ENCODE measurements at regions not wholly inside any gene's neighbourhood (a gene's known extent, or its start where the extent isn't known, plus 50 kb on each side); places are given as distances from the start of the nearest gene placed in this dataset.

GRCh38 chr2:58871469-58872142 lies 630.5 kb upstream of the FANCL start:
- Histone ChIP-seq H3K9me2 (replicated peaks; ENCODE audit: insufficient read depth, low read length) (no peaks in the 10 kb centered on the region), H3K27ac (ENCODE audit: low read depth, low read length) (no peak overlapping the region), H2AFZ (ENCODE audit: low read depth, low read length, severe bottlenecking) (no peak overlapping the region)

DNA sequence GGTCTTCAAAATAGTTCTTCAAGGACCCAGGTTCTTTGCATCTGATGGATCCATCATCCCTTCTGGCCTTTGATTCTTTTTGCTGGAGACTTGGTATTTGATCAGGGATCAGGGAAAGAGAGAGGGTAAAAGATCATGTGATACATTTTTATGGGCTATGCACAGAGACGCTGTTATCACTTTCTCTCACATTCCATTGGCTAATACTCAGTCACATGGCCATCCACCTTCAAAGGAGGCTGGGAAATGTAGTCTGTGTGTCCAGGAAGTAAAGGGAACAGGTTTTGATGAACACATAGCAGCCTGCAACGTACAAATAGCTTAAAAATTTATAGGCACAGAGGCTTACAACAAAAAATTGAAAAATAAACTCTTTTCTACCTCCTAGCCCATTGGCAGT lies 629.6 kb upstream of the FANCL start:
- H3K27ac ChIP-seq (ENCODE audit: low read depth, low read length), result no peak overlapping the region
- H3K9me2 ChIP-seq (replicated peaks; ENCODE audit: insufficient read depth, low read length), result no peaks in the 10 kb centered on the region
- H3K4me3 ChIP-seq (ENCODE audit: insufficient read depth, low read length, poor library complexity, severe bottlenecking), result no peak overlapping the region
- no peak overlapping the region for H3K9ac ChIP-seq (ENCODE audit: low read length)
- H4K20me1 ChIP-seq (ENCODE audit: low read depth, low read length), result no peaks in the 10 kb centered on the region
- H3F3A ChIP-seq (ENCODE audit: insufficient read depth), result no peaks in the 10 kb centered on the region
- no peaks in the 10 kb centered on the region for H3K79me2 ChIP-seq (ENCODE audit: insufficient read depth, low read length)
- H3K36me3 ChIP-seq (ENCODE audit: low read length), result no peaks in the 10 kb centered on the region
- H3K27me3 ChIP-seq (ENCODE audit: low read length), result no peaks in the 10 kb centered on the region
- no peak overlapping the region for H3K4me2 ChIP-seq (ENCODE audit: low read depth, low read length, poor library complexity, severe bottlenecking)
- no peak overlapping the region for H2AFZ ChIP-seq (ENCODE audit: low read depth, low read length, severe bottlenecking)
- H3K9me3 ChIP-seq (ENCODE audit: insufficient read depth, low read length), result no peaks in the 10 kb centered on the region
- TF ChIP-seq, protein P1, sequence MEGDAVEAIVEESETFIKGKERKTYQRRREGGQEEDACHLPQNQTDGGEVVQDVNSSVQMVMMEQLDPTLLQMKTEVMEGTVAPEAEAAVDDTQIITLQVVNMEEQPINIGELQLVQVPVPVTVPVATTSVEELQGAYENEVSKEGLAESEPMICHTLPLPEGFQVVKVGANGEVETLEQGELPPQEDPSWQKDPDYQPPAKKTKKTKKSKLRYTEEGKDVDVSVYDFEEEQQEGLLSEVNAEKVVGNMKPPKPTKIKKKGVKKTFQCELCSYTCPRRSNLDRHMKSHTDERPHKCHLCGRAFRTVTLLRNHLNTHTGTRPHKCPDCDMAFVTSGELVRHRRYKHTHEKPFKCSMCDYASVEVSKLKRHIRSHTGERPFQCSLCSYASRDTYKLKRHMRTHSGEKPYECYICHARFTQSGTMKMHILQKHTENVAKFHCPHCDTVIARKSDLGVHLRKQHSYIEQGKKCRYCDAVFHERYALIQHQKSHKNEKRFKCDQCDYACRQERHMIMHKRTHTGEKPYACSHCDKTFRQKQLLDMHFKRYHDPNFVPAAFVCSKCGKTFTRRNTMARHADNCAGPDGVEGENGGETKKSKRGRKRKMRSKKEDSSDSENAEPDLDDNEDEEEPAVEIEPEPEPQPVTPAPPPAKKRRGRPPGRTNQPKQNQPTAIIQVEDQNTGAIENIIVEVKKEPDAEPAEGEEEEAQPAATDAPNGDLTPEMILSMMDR (IDR thresholded peaks at IDR 0.05; ENCODE audit: insufficient read depth, low read length, poor library complexity, severe bottlenecking), result no peak
- no peak for TF ChIP-seq EZH2phosphoT487 (conservative IDR thresholded peaks at IDR 0.05; ENCODE audit: low read length)

More at GRCh38 chr2:58871469-58872142, 630.5 kb upstream of the FANCL start:
- Histone ChIP-seq H4K20me1 (ENCODE audit: low read depth, low read length) (no peaks in the 10 kb centered on the region), H3K27me3 (ENCODE audit: low read length) (no peaks in the 10 kb centered on the region), H3K9me3 (ENCODE audit: insufficient read depth, low read length) (no peaks in the 10 kb centered on the region), H3K4me2 (ENCODE audit: low read depth, low read length, poor library complexity, severe bottlenecking) (no peak overlapping the region), H3K79me2 (ENCODE audit: insufficient read depth, low read length) (no peaks in the 10 kb centered on the region), H3K9ac (ENCODE audit: low read length) (no peak overlapping the region), H3F3A (ENCODE audit: insufficient read depth) (no peaks in the 10 kb centered on the region), H3K4me3 (ENCODE audit: insufficient read depth, low read length, poor library complexity, severe bottlenecking) (no peak overlapping the region), H3K36me3 (ENCODE audit: low read length) (no peaks in the 10 kb centered on the region)
- TF ChIP-seq, protein P1 (IDR thresholded peaks at IDR 0.05; ENCODE audit: insufficient read depth, low read length, poor library complexity, severe bottlenecking), result no peak
- TF ChIP-seq EZH2phosphoT487 (conservative IDR thresholded peaks at IDR 0.05; ENCODE audit: low read length), result no peak

- no peak overlapping the region for H3K9ac ChIP-seq (ENCODE audit: low read length)
- no peaks in the 10 kb centered on the region for H4K20me1 ChIP-seq (ENCODE audit: low read depth, low read length)
- no peak overlapping the region for H2AFZ ChIP-seq (ENCODE audit: low read depth, low read length, severe bottlenecking)
- H3F3A ChIP-seq (ENCODE audit: insufficient read depth), result no peaks in the 10 kb centered on the region
- H3K4me3 ChIP-seq (ENCODE audit: insufficient read depth, low read length, poor library complexity, severe bottlenecking), result no peak overlapping the region
- H3K27me3 ChIP-seq (ENCODE audit: low read length), result no peaks in the 10 kb centered on the region
- H3K9me3 ChIP-seq (ENCODE audit: insufficient read depth, low read length), result no peaks in the 10 kb centered on the region
- H3K36me3 ChIP-seq (ENCODE audit: low read length), result no peaks in the 10 kb centered on the region
- no peaks in the 10 kb centered on the region for H3K9me2 ChIP-seq (replicated peaks; ENCODE audit: insufficient read depth, low read length)
- no peaks in the 10 kb centered on the region for H3K79me2 ChIP-seq (ENCODE audit: insufficient read depth, low read length)
- H3K27ac ChIP-seq (ENCODE audit: low read depth, low read length), result no peak overlapping the region
- TF ChIP-seq, protein P1 (IDR thresholded peaks at IDR 0.05; ENCODE audit: insufficient read depth, low read length, poor library complexity, severe bottlenecking), result no peak
- TF ChIP-seq EZH2phosphoT487 (conservative IDR thresholded peaks at IDR 0.05; ENCODE audit: low read length), result no peak
- no peak overlapping the region for H3K4me2 ChIP-seq (ENCODE audit: low read depth, low read length, poor library complexity, severe bottlenecking)
Observed at GRCh38 chr2:58866946-58867345, 625.8 kb upstream of the FANCL start.
